GM12878 (cell line): ENCODE measurements at regions not wholly inside any gene's neighbourhood (a gene's known extent, or its start where the extent isn't known, plus 50 kb on each side); places are given as distances from the start of the nearest gene placed in this dataset.

ENCODE experiments used
- ATAC-seq: fragments of 200-7000 bp; cut with Tn5 transposase; 3 replicates; pipeline ENCODE4 v1.9.1; 2020; ENCODE audit warnings: mild to moderate bottlenecking, moderate library complexity
- BruUV-seq: library from RNA; stranded (reverse); fragments of 400-500 nt; replicated peaks from 2 replicates; lab custom pipeline; 2021; lab: Mats Ljungman, UMichigan
- CTCF ChIA-PET: fragments of 300-600 bp; sonication (Branson Sonifier 250); formaldehyde crosslinking; extraction: SDS; loops from one replicate; lab custom pipeline; 2021; ENCODE audit warnings: inconsistent platforms; lab: Yijun Ruan, JAX
- POLR2A ChIA-PET: fragments of 350-600 bp; formaldehyde crosslinking; extraction: SDS; loops from one replicate; lab custom pipeline; 2021; ENCODE audit warnings: inconsistent platforms; lab: Charles Lee
- RAD21 ChIA-PET: fragments of 300-600 bp; sonication (Branson Sonifier 250); formaldehyde crosslinking; loops from one replicate; lab custom pipeline; 2023; ENCODE audit warnings: antibody characterized with exemption; ENCODE audit not compliant: unreplicated experiment; lab: Charles Lee
- SMC1A ChIA-PET: fragments of 300-600 bp; sonication (Branson Sonifier 250); formaldehyde crosslinking; loops from one replicate; lab custom pipeline; 2023; ENCODE audit not compliant: unreplicated experiment, uncharacterized antibody; lab: Charles Lee
- DNase-seq: peaks from one replicate; pipeline ENCODE4 v3.0.0-alpha.2; 2011; ENCODE audit warnings: low read depth, low spot score
- FAIRE-seq: peaks from 3 replicates; lab custom pipeline; 2011; peaks lifted over from hg19 to GRCh38; lab: Jason Lieb, UNC
- H2AFZ ChIP-seq: 2 replicates; pipeline ENCODE4 v1.6.0; 2011; ENCODE audit warnings: low read depth, low read length, control low read depth; ENCODE audit not compliant: control insufficient read depth
- H3K27ac ChIP-seq: 2 replicates; pipeline ENCODE4 v1.5.1; 2011; ENCODE audit warnings: control low read depth; ENCODE audit not compliant: control insufficient read depth, insufficient read depth
- H3K27me3 ChIP-seq, 2 experiments: replicated peaks in 1 of 2; 2 replicates each; pipeline versions ENCODE4 v1.6.0 to v1.6.1; 2011; ENCODE audit warnings: low read length in 1 of 2; ENCODE audit not compliant: control insufficient read depth in 2 of 2, insufficient read depth in 2 of 2
- H3K36me3 ChIP-seq, 2 experiments: 2 replicates each; pipeline ENCODE4 v1.5.1; 2011; ENCODE audit warnings: low read length in 1 of 2; ENCODE audit not compliant: control insufficient read depth in 2 of 2, insufficient read depth in 2 of 2
- H3K4me1 ChIP-seq: 2 replicates; pipeline ENCODE4 v1.6.1; 2011; ENCODE audit warnings: mild to moderate bottlenecking, low read length, moderate library complexity, mixed read lengths; ENCODE audit not compliant: control insufficient read depth, insufficient read depth
- H3K4me2 ChIP-seq: 2 replicates; pipeline ENCODE4 v1.6.0; 2011; ENCODE audit warnings: control low read depth; ENCODE audit not compliant: control insufficient read depth, insufficient read depth
- H3K4me3 ChIP-seq: fragments of 200-600 bp; sonication (generic); 2 replicates; pipeline ENCODE4 v1.5.1; 2016
- H3K79me2 ChIP-seq: 2 replicates; pipeline ENCODE4 v1.6.0; 2011; ENCODE audit warnings: low read length; ENCODE audit not compliant: control insufficient read depth, insufficient read depth
- H3K9ac ChIP-seq: 2 replicates; pipeline ENCODE4 v1.8.0; 2011; ENCODE audit warnings: low read length, control low read depth, mixed read lengths; ENCODE audit not compliant: control insufficient read depth, insufficient read depth
- H3K9me3 ChIP-seq: replicated peaks from 3 replicates; pipeline ENCODE4 v1.5.1; 2011; ENCODE audit warnings: mild to moderate bottlenecking, low read length; ENCODE audit not compliant: control insufficient read depth, insufficient read depth
- H4K20me1 ChIP-seq: 2 replicates; pipeline ENCODE4 v1.6.0; 2011; ENCODE audit not compliant: control insufficient read depth, insufficient read depth
- DPF2 ChIP-seq: fragments of 450-650 bp; IDR thresholded peaks from 2 replicates; pipeline ENCODE4 v1.6.1; 2017; ENCODE audit warnings: mild to moderate bottlenecking
- ESRRA ChIP-seq: IDR thresholded peaks from 2 replicates; pipeline ENCODE4 v1.6.1; 2012; ENCODE audit warnings: mild to moderate bottlenecking, low read length, improper control_type of control experiment
- ETV6 ChIP-seq, 2 experiments: fragments of 450-650 bp in 1 of 2; IDR thresholded peaks in 1 of 2; conservative IDR thresholded peaks in 1 of 2; 2 replicates each; pipeline ENCODE4 v1.6.1; 2014; ENCODE audit warnings: antibody characterized with exemption in 1 of 2, borderline replicate concordance in 1 of 2, low read depth in 1 of 2, mild to moderate bottlenecking in 1 of 2, moderate library complexity in 1 of 2
- FOS ChIP-seq: IDR thresholded peaks from 3 replicates; pipeline ENCODE4 v1.6.1; 2011; ENCODE audit warnings: borderline replicate concordance; ENCODE audit not compliant: insufficient read length; ENCODE audit errors: extremely low read depth
- KLF5 ChIP-seq: fragments of 450-650 bp; IDR thresholded peaks from 2 replicates; pipeline ENCODE4 v1.6.1; 2014; ENCODE audit warnings: mild to moderate bottlenecking; ENCODE audit not compliant: partially characterized antibody
- MYB ChIP-seq: fragments of 150-350 bp; IDR thresholded peaks from 2 replicates; pipeline ENCODE4 v1.6.1; 2014; ENCODE audit warnings: mild to moderate bottlenecking, low read depth, low read length, borderline replicate concordance
- NBN ChIP-seq: fragments of 450-650 bp; IDR thresholded peaks from 2 replicates; pipeline ENCODE4 v1.6.1; 2016
- NR2C2 ChIP-seq: IDR thresholded peaks from 2 replicates; pipeline ENCODE4 v1.6.1; 2011; ENCODE audit warnings: borderline replicate concordance, low read depth; ENCODE audit not compliant: control insufficient read depth, insufficient read length
- NR2F1 ChIP-seq: fragments of 450-650 bp; conservative IDR thresholded peaks from 2 replicates; pipeline ENCODE4 v1.6.1; 2017; ENCODE audit warnings: mild to moderate bottlenecking
- POLR2A ChIP-seq: IDR thresholded peaks from 2 replicates; pipeline ENCODE4 v1.6.1; 2011; ENCODE audit warnings: low read depth, mild to moderate bottlenecking, low read length
- ZNF207 ChIP-seq: fragments of 450-650 bp; IDR thresholded peaks from 2 replicates; pipeline ENCODE4 v1.6.1; 2014; ENCODE audit warnings: antibody characterized with exemption, mild to moderate bottlenecking, borderline replicate concordance
- WGBS: methylation state at CpG from one replicate; pipeline ENCODE4 v1.1.6; 2016; ENCODE audit warnings: low lambda C conversion rate; ENCODE audit not compliant: insufficient replicate concordance, insufficient coverage; ENCODE audit errors: missing lambda C conversion rate; 5-methylcytosine and 5-hydroxymethylcytosine counted together
- in situ Hi-C: fragments of 300-500 bp; cut with MboI; formaldehyde crosslinking; loops from 9 replicates; pipeline ENCODE4 v1.14.3; 2018; ENCODE audit warnings: mixed read lengths
- intact Hi-C: fragments of 100-400 bp; cut with micrococcal nuclease; formaldehyde crosslinking; loops from one replicate; pipeline ENCODE4 v1.14.2; 2022; ENCODE audit not compliant: unreplicated experiment
- TF ChIP-seq, protein P1 (sequence below): IDR thresholded peaks from 2 replicates; pipeline ENCODE4 v1.6.1; 2012; ENCODE audit warnings: mild to moderate bottlenecking, low read depth, low read length
- TF ChIP-seq, protein P2 (sequence below): fragments of 450-650 bp; IDR thresholded peaks from 2 replicates; pipeline ENCODE4 v1.6.1; 2016; ENCODE audit warnings: mild to moderate bottlenecking
- TF ChIP-seq, protein P3 (sequence below): IDR thresholded peaks from 2 replicates; pipeline ENCODE4 v1.6.1; 2011; ENCODE audit warnings: borderline replicate concordance, low read depth, mild to moderate bottlenecking, moderate library complexity, mixed read lengths, low read length; ENCODE audit not compliant: insufficient read depth; ENCODE audit errors: extremely low read length

DNA sequence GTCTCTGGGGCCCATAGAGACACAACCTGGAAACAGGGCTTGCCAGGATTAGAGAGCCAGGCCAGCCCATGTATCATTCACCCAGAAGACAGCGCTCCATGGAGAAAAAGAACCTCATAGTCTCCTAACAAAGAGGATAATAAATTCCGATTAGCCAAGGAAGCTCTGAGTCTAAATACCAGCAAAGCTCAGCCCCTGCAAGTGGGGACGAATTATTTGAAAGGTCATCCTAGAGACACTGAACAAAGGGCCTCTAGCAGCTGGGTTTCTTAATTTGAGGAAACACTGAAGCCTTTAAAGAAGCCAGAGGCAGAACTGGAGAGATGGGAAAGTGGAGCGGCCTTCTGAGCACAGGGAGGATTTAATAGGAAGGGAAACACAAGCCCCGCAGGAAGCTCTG is 287.1 kb upstream of the ZNF462 start (continued):
- no peak for TF ChIP-seq ZNF207
- no peak for TF ChIP-seq FOS
- TF ChIP-seq NR2C2: no peak
- TF ChIP-seq DPF2: no peak
- TF ChIP-seq, protein P1, sequence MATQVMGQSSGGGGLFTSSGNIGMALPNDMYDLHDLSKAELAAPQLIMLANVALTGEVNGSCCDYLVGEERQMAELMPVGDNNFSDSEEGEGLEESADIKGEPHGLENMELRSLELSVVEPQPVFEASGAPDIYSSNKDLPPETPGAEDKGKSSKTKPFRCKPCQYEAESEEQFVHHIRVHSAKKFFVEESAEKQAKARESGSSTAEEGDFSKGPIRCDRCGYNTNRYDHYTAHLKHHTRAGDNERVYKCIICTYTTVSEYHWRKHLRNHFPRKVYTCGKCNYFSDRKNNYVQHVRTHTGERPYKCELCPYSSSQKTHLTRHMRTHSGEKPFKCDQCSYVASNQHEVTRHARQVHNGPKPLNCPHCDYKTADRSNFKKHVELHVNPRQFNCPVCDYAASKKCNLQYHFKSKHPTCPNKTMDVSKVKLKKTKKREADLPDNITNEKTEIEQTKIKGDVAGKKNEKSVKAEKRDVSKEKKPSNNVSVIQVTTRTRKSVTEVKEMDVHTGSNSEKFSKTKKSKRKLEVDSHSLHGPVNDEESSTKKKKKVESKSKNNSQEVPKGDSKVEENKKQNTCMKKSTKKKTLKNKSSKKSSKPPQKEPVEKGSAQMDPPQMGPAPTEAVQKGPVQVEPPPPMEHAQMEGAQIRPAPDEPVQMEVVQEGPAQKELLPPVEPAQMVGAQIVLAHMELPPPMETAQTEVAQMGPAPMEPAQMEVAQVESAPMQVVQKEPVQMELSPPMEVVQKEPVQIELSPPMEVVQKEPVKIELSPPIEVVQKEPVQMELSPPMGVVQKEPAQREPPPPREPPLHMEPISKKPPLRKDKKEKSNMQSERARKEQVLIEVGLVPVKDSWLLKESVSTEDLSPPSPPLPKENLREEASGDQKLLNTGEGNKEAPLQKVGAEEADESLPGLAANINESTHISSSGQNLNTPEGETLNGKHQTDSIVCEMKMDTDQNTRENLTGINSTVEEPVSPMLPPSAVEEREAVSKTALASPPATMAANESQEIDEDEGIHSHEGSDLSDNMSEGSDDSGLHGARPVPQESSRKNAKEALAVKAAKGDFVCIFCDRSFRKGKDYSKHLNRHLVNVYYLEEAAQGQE: no peak

- no peaks in the 10 kb centered on the region for H4K20me1 ChIP-seq
- TF ChIP-seq NBN (no peak), KLF5 (no peak), POLR2A (no peak), MYB (no peak), ESRRA (no peak), NR2F1 (no peak), ETV6 (conservative IDR thresholded peaks at IDR 0.05 in 1 of 2, IDR thresholded peaks at IDR 0.05 in 1 of 2; ENCODE audit: borderline replicate concordance in 1 of 2, low read depth in 1 of 2) (no peak), DPF2 (no peak)
- TF ChIP-seq, protein P2, sequence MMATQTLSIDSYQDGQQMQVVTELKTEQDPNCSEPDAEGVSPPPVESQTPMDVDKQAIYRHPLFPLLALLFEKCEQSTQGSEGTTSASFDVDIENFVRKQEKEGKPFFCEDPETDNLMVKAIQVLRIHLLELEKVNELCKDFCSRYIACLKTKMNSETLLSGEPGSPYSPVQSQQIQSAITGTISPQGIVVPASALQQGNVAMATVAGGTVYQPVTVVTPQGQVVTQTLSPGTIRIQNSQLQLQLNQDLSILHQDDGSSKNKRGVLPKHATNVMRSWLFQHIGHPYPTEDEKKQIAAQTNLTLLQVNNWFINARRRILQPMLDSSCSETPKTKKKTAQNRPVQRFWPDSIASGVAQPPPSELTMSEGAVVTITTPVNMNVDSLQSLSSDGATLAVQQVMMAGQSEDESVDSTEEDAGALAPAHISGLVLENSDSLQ: no peak
- TF ChIP-seq, protein P1: no peak
- TF ChIP-seq, protein P3, sequence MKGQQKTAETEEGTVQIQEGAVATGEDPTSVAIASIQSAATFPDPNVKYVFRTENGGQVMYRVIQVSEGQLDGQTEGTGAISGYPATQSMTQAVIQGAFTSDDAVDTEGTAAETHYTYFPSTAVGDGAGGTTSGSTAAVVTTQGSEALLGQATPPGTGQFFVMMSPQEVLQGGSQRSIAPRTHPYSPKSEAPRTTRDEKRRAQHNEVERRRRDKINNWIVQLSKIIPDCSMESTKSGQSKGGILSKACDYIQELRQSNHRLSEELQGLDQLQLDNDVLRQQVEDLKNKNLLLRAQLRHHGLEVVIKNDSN: no peak
- FAIRE-seq: no peak
- H3K9me3 ChIP-seq: no peaks in the 10 kb centered on the region; the same call in 2 of the 3 replicates
- H3K4me2 ChIP-seq: no peak overlapping the region
- H3K36me3 ChIP-seq: no peaks in the 10 kb centered on the region
- intact Hi-C loops (no loop called here), in situ Hi-C loops (no loop called here)
- CTCF ChIA-PET: no interaction called here
- no peak overlapping the region for H3K9ac ChIP-seq
- ATAC-seq: no peak
- RAD21 ChIA-PET: no interaction called here
- SMC1A ChIA-PET: interaction anchor here (1.5 kb wide), 1 partner anchor 15 kb away, joined by 3 read pairs; no protein-coding TSS in a partner anchor
- H3K79me2 ChIP-seq: no peaks in the 10 kb centered on the region
- POLR2A ChIA-PET: no interaction called here
- H3K27me3 ChIP-seq: no peaks in the 10 kb centered on the region
- WGBS: 6% methylated on average over 6 of the region's 7 CpGs
- no TSS peak for BruUV-seq
- no peak for DNase-seq
- no peak overlapping the region for H3K27ac ChIP-seq
- no peak overlapping the region for H3K4me3 ChIP-seq
- H2AFZ ChIP-seq: no peak overlapping the region
- H3K4me1 ChIP-seq: no peaks in the 10 kb centered on the region
Observed at GRCh38 chr9:106576232-106576760, 286.7 kb upstream of the ZNF462 start.
